Adrenal gland (tissue), 9 donors: ENCODE measurements at regions not wholly inside any gene's neighbourhood (a gene's known extent, or its start where the extent isn't known, plus 50 kb on each side); places are given as distances from the start of the nearest gene placed in this dataset.

Source experiments
- DNase-seq, 7 donors: peaks; one replicate each; pipeline ENCODE4 v3.0.0-alpha.2; 2019 to 2020
- H3K27ac ChIP-seq, 5 donors: fragments of 200-600 bp; sonication (generic) in 4 of 5; 1 replicate in 3 of 5; 2 replicates in 2 of 5; pipeline versions ENCODE4 v1.5.1 to v1.8.0; 2016 to 2020; ENCODE audit warnings: mild to moderate bottlenecking in 1 of 5
- H3K27me3 ChIP-seq: fragments of 200-600 bp; 2 replicates; pipeline ENCODE4 v1.8.0; 2021
- H3K36me3 ChIP-seq, 2 donors: fragments of 200-600 bp; replicated peaks in 1 of 2; 1 replicate in 1 of 2; 2 replicates in 1 of 2; pipeline versions ENCODE4 v1.5.1 to v1.8.0; 2018 to 2022
- H3K4me1 ChIP-seq, 2 donors: fragments of 200-600 bp; replicated peaks in 1 of 2; 1 replicate in 1 of 2; 2 replicates in 1 of 2; pipeline versions ENCODE4 v1.5.1 to v1.8.0; 2018 to 2021
- H3K4me3 ChIP-seq, 4 donors: fragments of 200-600 bp; sonication (generic) in 3 of 4; one replicate each; pipeline ENCODE4 v1.5.1; 2016 to 2018
- H3K9me3 ChIP-seq, 3 donors: fragments of 200-600 bp; sonication (generic) in 1 of 3; replicated peaks in 1 of 3; 1 replicate in 2 of 3; 2 replicates in 1 of 3; pipeline versions ENCODE4 v1.5.1 to v1.8.0; 2016 to 2021
- CTCF ChIP-seq, 6 experiments: fragments of 450-650 bp in 4 of 6; fragments of 200-600 bp in 2 of 6; sonication (generic) in 1 of 6; IDR thresholded peaks; 1 replicate in 5 of 6; 2 replicates in 1 of 6; pipeline versions ENCODE4 v1.5.1 to v1.8.0; 2016 to 2021; ENCODE audit warnings: antibody characterized with exemption in 6 of 6, mild to moderate bottlenecking in 2 of 6, moderate library complexity in 1 of 6
- POLR2A ChIP-seq, 2 donors: fragments of 450-650 bp; IDR thresholded peaks; one replicate each; pipeline ENCODE4 v1.6.1; 2017; ENCODE audit warnings: antibody characterized with exemption in 2 of 2, mild to moderate bottlenecking in 2 of 2, moderate library complexity in 1 of 2
- WGBS, 4 donors: extraction: QIAGEN DNeasy Blood & Tissue Kit in 2 of 4; methylation state at CpG; one replicate each; pipeline versions ENCODE4 v1.1.5 to v1.1.7; 2013 to 2017; 5-methylcytosine and 5-hydroxymethylcytosine counted together
- intact Hi-C, 2 donors: fragments of 100-400 bp; cut with DNase I; formaldehyde crosslinking; loops; one replicate each; pipeline versions ENCODE4 v1.14.1 to v1.15.0; 2022 to 2023
- donor health status: healthy with polysubstance abuse.
- donor health status: Bipolar disorder and iron deficiency.
- donor health status: DM: yes; HTN: yes; CAD: no.
- donor health status: DM: no; HTN: no; CAD: no.
- donor health status: DM: no; HTN: no; CAD: no.

- Histone ChIP-seq H3K4me3 (no peak overlapping the region), H3K27me3 (no peaks in the 10 kb centered on the region), H3K36me3 (no peaks in the 10 kb centered on the region), H3K27ac (no peak overlapping the region), H3K4me1 (no peaks in the 10 kb centered on the region), H3K9me3 (no peaks in the 10 kb centered on the region)
- 58 to 74% (median 70%) methylated on average over 1 of the region's 1 CpG for WGBS, 4 donors
- no peak for TF ChIP-seq POLR2A (IDR thresholded peaks at IDR 0.05)
- no peak for TF ChIP-seq CTCF (IDR thresholded peaks at IDR 0.05)
- intact Hi-C loops, result no loop called here
- no peak for DNase-seq
Measured at GRCh38 chr1:187267827-187268226, 439.1 kb downstream of the PLA2G4A start.

GRCh38 chr1:187270256-187270655, 441.5 kb downstream of the PLA2G4A start:
- Histone ChIP-seq H3K4me3 (no peak overlapping the region), H3K27ac (no peak overlapping the region), H3K9me3 (no peaks in the 10 kb centered on the region), H3K27me3 (no peaks in the 10 kb centered on the region), H3K4me1 (no peaks in the 10 kb centered on the region), H3K36me3 (no peaks in the 10 kb centered on the region)
- intact Hi-C loops, result no loop called here
- TF ChIP-seq POLR2A (IDR thresholded peaks at IDR 0.05) (no peak), CTCF (IDR thresholded peaks at IDR 0.05) (no peak)
- no peak for DNase-seq
- WGBS, 4 donors, result 63 to 78% (median 73%) methylated on average over 5 of the region's 5 CpGs

GRCh38 chr1:187275346-187275745, 446.6 kb downstream of the PLA2G4A start:
- no peak for TF ChIP-seq CTCF (IDR thresholded peaks at IDR 0.05)
- TF ChIP-seq POLR2A (IDR thresholded peaks at IDR 0.05), result no peak
- no peak overlapping the region for H3K27ac ChIP-seq
- intact Hi-C loops, result no loop called here
- H3K36me3 ChIP-seq, result no peaks in the 10 kb centered on the region
- H3K9me3 ChIP-seq, result no peaks in the 10 kb centered on the region
- 57 to 82% (median 62%) methylated on average over 1 of the region's 1 CpG for WGBS, 4 donors
- no peak for DNase-seq
- H3K4me1 ChIP-seq, result no peaks in the 10 kb centered on the region
- H3K27me3 ChIP-seq, result no peaks in the 10 kb centered on the region
- H3K4me3 ChIP-seq, result no peak overlapping the region

- H3K27ac ChIP-seq, result no peak overlapping the region
- H3K36me3 ChIP-seq, result no peaks in the 10 kb centered on the region
- intact Hi-C loops, result no loop called here
- H3K4me1 ChIP-seq, result no peaks in the 10 kb centered on the region
- no peak for DNase-seq
- 59 to 69% (median 64%) methylated on average over 4 of the region's 4 CpGs for WGBS, 4 donors
- no peak overlapping the region for H3K4me3 ChIP-seq
- H3K9me3 ChIP-seq, result no peaks in the 10 kb centered on the region
- H3K27me3 ChIP-seq, result no peaks in the 10 kb centered on the region
- TF ChIP-seq CTCF (IDR thresholded peaks at IDR 0.05) (no peak), POLR2A (IDR thresholded peaks at IDR 0.05) (no peak)
Measured at GRCh38 chr1:187275985-187276575, 447.3 kb downstream of the PLA2G4A start.
